Stimulated activated naive CD8-positive, alpha-beta T cell treated with anti-CD3 and anti-CD28 coated beads, Interleukin-15, amount 100 ng/mL, for 72 hours (primary cell): ENCODE measurements at regions not wholly inside any gene's neighbourhood (a gene's known extent, or its start where the extent isn't known, plus 50 kb on each side); places are given as distances from the start of the nearest gene placed in this dataset.
"Not testable (repeated sequence)": the region's sequence is repeated elsewhere in the genome, so short reads cannot be mapped to it uniquely, and the experiment has no call there.

Source experiments
- ATAC-seq: fragments of 150-1000 bp; cut with Tn5 transposase; 2 replicates; pipeline ENCODE4 v1.10.0; 2021; ENCODE audit warnings: mild to moderate bottlenecking, moderate library complexity
- DNase-seq, 2 donors: peaks; one replicate each; pipeline ENCODE4 v3.0.0; 2021 to 2022
- H3K27ac Mint-ChIP-seq, 2 donors: one replicate each; pipeline ENCODE4 v1.8.0; 2022; ENCODE audit warnings: mild to moderate bottlenecking in 2 of 2, mixed read lengths in 2 of 2, moderate library complexity in 2 of 2
- H3K27me3 Mint-ChIP-seq: one replicate; pipeline ENCODE4 v1.8.0; 2022; ENCODE audit warnings: mixed read lengths
- H3K4me1 Mint-ChIP-seq: one replicate; pipeline ENCODE4 v1.8.0; 2022; ENCODE audit warnings: mild to moderate bottlenecking, mixed read lengths
- H3K4me3 Mint-ChIP-seq, 2 donors: one replicate each; pipeline ENCODE4 v1.8.0; 2022; ENCODE audit warnings: mild to moderate bottlenecking in 2 of 2, mixed read lengths in 2 of 2, moderate library complexity in 1 of 2
- H3K9me3 Mint-ChIP-seq, 2 donors: one replicate each; pipeline ENCODE4 v1.8.0; 2022; ENCODE audit warnings: mixed read lengths in 2 of 2

GRCh38 chr1:104189207-104189606 lies 439.5 kb downstream of the AMY1C start:
- DNase-seq (no peak), ATAC-seq (no peak)
- Mint-ChIP-seq H3K4me1 (no peaks in the 10 kb centered on the region), H3K27ac (no peak overlapping the region), H3K27me3 (no peaks in the 10 kb centered on the region), H3K4me3 (no peak overlapping the region), H3K9me3 (peaks cover 17 to 20% of the 10 kb centered on the region in 2 donors)

GRCh38 chr1:104190821-104191220 lies 441.1 kb downstream of the AMY1C start:
- H3K27me3 Mint-ChIP-seq: no peaks in the 10 kb centered on the region
- no peak overlapping the region for H3K4me3 Mint-ChIP-seq
- ATAC-seq (no peak), DNase-seq (no peak)
- H3K9me3 Mint-ChIP-seq: peaks cover 20 to 25% of the 10 kb centered on the region in 2 donors
- no peaks in the 10 kb centered on the region for H3K4me1 Mint-ChIP-seq
- H3K27ac Mint-ChIP-seq: no peak overlapping the region

GRCh38 chr1:104195395-104195794 lies 445.7 kb downstream of the AMY1C start:
- DNase-seq (no peak), ATAC-seq (no peak)
- Mint-ChIP-seq H3K4me1 (no peaks in the 10 kb centered on the region), H3K4me3 (no peak overlapping the region), H3K27ac (no peak overlapping the region), H3K27me3 (no peaks in the 10 kb centered on the region), H3K9me3 (peaks cover 20 to 23% of the 10 kb centered on the region in 2 donors)

GRCh38 chr1:104196136-104196535 lies 446.4 kb downstream of the AMY1C start:
- Mint-ChIP-seq H3K9me3 (peaks cover 20 to 23% of the 10 kb centered on the region in 2 donors), H3K27me3 (no peaks in the 10 kb centered on the region), H3K4me1 (no peaks in the 10 kb centered on the region), H3K4me3 (no peak overlapping the region), H3K27ac (no peak overlapping the region)
- no peak for DNase-seq
- ATAC-seq: no peak

- no peak overlapping the region for H3K4me3 Mint-ChIP-seq
- H3K27ac Mint-ChIP-seq: no peak overlapping the region
- ATAC-seq (no peak), DNase-seq (no peak)
- H3K27me3 Mint-ChIP-seq: no peaks in the 10 kb centered on the region
- no peaks in the 10 kb centered on the region for H3K4me1 Mint-ChIP-seq
- peaks cover 20 to 23% of the 10 kb centered on the region in 2 donors for H3K9me3 Mint-ChIP-seq
These were observed 447.8 kb downstream of the AMY1C start for GRCh38 chr1:104197516-104197915.

- Mint-ChIP-seq H3K27ac (no peak overlapping the region), H3K27me3 (no peaks in the 10 kb centered on the region)
- ATAC-seq: no peak
These were observed 462.5 kb downstream of the AMY1C start for GRCh38 chr1:104212239-104212638.

GRCh38 chr1:104217395-104217986 lies 467.8 kb downstream of the AMY1C start:
- not testable (repeated sequence) for ATAC-seq, H3K27ac Mint-ChIP-seq, H3K4me3 Mint-ChIP-seq, H3K27me3 Mint-ChIP-seq, DNase-seq, H3K4me1 Mint-ChIP-seq
- H3K9me3 Mint-ChIP-seq: peaks cover 15 to 41% of the 10 kb centered on the region in 2 donors

More at GRCh38 chr1:104212239-104212638, 462.5 kb downstream of the AMY1C start:
- Mint-ChIP-seq H3K9me3 (peaks cover 4 to 27% of the 10 kb centered on the region in 2 donors), H3K4me3 (no peak overlapping the region), H3K4me1 (no peaks in the 10 kb centered on the region)
- no peak for DNase-seq

- Mint-ChIP-seq H3K4me3 (no peak overlapping the region), H3K27ac (no peak overlapping the region), H3K9me3 (no peaks in the 10 kb centered on the region), H3K4me1 (no peaks in the 10 kb centered on the region), H3K27me3 (no peaks in the 10 kb centered on the region)
- ATAC-seq (no peak), DNase-seq (no peak)
These were observed 480.2 kb downstream of the AMY1C start for GRCh38 chr1:104229860-104230259.

GRCh38 chr1:104231676-104232075 lies 482.0 kb downstream of the AMY1C start:
- H3K9me3 Mint-ChIP-seq: no peaks in the 10 kb centered on the region
- no peak for ATAC-seq

GRCh38 chr1:104235141-104235540 lies 485.4 kb downstream of the AMY1C start:
- no peaks in the 10 kb centered on the region for H3K4me1 Mint-ChIP-seq
- peaks cover 0 to 2% of the 10 kb centered on the region in 2 donors for H3K9me3 Mint-ChIP-seq
- no peak for ATAC-seq
- H3K27me3 Mint-ChIP-seq: no peaks in the 10 kb centered on the region
- H3K27ac Mint-ChIP-seq: no peak overlapping the region
- no peak for DNase-seq
- no peak overlapping the region for H3K4me3 Mint-ChIP-seq

More at GRCh38 chr1:104231676-104232075, 482.0 kb downstream of the AMY1C start:
- no peak overlapping the region for H3K4me3 Mint-ChIP-seq
- H3K27me3 Mint-ChIP-seq: no peaks in the 10 kb centered on the region
- no peaks in the 10 kb centered on the region for H3K4me1 Mint-ChIP-seq
- H3K27ac Mint-ChIP-seq: no peak overlapping the region
- no peak for DNase-seq

- H3K27ac Mint-ChIP-seq: no peak overlapping the region
- H3K27me3 Mint-ChIP-seq: no peaks in the 10 kb centered on the region
- no peaks in the 10 kb centered on the region for H3K4me1 Mint-ChIP-seq
- peaks cover 0 to 23% of the 10 kb centered on the region in 2 donors for H3K9me3 Mint-ChIP-seq
- no peak for ATAC-seq
- DNase-seq: no peak
- no peak overlapping the region for H3K4me3 Mint-ChIP-seq
These were observed 489.3 kb downstream of the AMY1C start for GRCh38 chr1:104238991-104239390.

- H3K4me3 Mint-ChIP-seq: no peak overlapping the region
- ATAC-seq (no peak), DNase-seq (no peak)
- H3K4me1 Mint-ChIP-seq: no peaks in the 10 kb centered on the region
- no peak overlapping the region for H3K27ac Mint-ChIP-seq
- H3K27me3 Mint-ChIP-seq: no peaks in the 10 kb centered on the region
- H3K9me3 Mint-ChIP-seq: peaks cover 0 to 6% of the 10 kb centered on the region in 2 donors
These were observed 498.7 kb downstream of the AMY1C start for GRCh38 chr1:104248385-104248784.

- H3K27me3 Mint-ChIP-seq: no peaks in the 10 kb centered on the region
- H3K27ac Mint-ChIP-seq: peak overlapping the region in 1 of 2 donors; percentile 9
- H3K4me3 Mint-ChIP-seq: no peak overlapping the region
- ATAC-seq (no peak), DNase-seq (no peak)
- peaks cover 19 to 21% of the 10 kb centered on the region in 2 donors for H3K9me3 Mint-ChIP-seq
- no peaks in the 10 kb centered on the region for H3K4me1 Mint-ChIP-seq
These were observed 509.8 kb downstream of the AMY1C start for GRCh38 chr1:104259481-104259880.

- ATAC-seq, H3K4me3 Mint-ChIP-seq, H3K27ac Mint-ChIP-seq, DNase-seq, H3K4me1 Mint-ChIP-seq, H3K27me3 Mint-ChIP-seq: not testable (repeated sequence)
- peaks cover 24 to 31% of the 10 kb centered on the region in 2 donors for H3K9me3 Mint-ChIP-seq
These were observed 513.4 kb downstream of the AMY1C start for GRCh38 chr1:104263110-104263509.

GRCh38 chr1:104264521-104264920 lies 514.8 kb downstream of the AMY1C start:
- H3K9me3 Mint-ChIP-seq: peaks cover 25 to 26% of the 10 kb centered on the region in 2 donors
- ATAC-seq (no peak), DNase-seq (no peak)
- no peaks in the 10 kb centered on the region for H3K4me1 Mint-ChIP-seq
- H3K27ac Mint-ChIP-seq: no peak overlapping the region
- H3K4me3 Mint-ChIP-seq: no peak overlapping the region
- H3K27me3 Mint-ChIP-seq: no peaks in the 10 kb centered on the region

- peaks cover 19 to 20% of the 10 kb centered on the region in 2 donors for H3K9me3 Mint-ChIP-seq
- H3K27ac Mint-ChIP-seq: no peak overlapping the region
- H3K4me3 Mint-ChIP-seq: no peak overlapping the region
- no peaks in the 10 kb centered on the region for H3K4me1 Mint-ChIP-seq
- no peaks in the 10 kb centered on the region for H3K27me3 Mint-ChIP-seq
- no peak for DNase-seq
- no peak for ATAC-seq
These were observed 515.5 kb downstream of the AMY1C start for GRCh38 chr1:104265163-104265562.

GRCh38 chr1:104266612-104267011 lies 516.9 kb downstream of the AMY1C start:
- no peak for ATAC-seq
- H3K4me1 Mint-ChIP-seq: no peaks in the 10 kb centered on the region
- no peak overlapping the region for H3K4me3 Mint-ChIP-seq
- no peaks in the 10 kb centered on the region for H3K27me3 Mint-ChIP-seq
- no peak for DNase-seq
- peaks cover 14 to 18% of the 10 kb centered on the region in 2 donors for H3K9me3 Mint-ChIP-seq
- H3K27ac Mint-ChIP-seq: no peak overlapping the region
